ENCODE measurements at regions not wholly inside any gene's neighbourhood (a gene's known extent, or its start where the extent isn't known, plus 50 kb on each side); places are given as distances from the start of the nearest gene placed in this dataset.
"Not testable (repeated sequence)": the region's sequence is repeated elsewhere in the genome, so short reads cannot be mapped to it uniquely, and the experiment has no call there.

DNA sequence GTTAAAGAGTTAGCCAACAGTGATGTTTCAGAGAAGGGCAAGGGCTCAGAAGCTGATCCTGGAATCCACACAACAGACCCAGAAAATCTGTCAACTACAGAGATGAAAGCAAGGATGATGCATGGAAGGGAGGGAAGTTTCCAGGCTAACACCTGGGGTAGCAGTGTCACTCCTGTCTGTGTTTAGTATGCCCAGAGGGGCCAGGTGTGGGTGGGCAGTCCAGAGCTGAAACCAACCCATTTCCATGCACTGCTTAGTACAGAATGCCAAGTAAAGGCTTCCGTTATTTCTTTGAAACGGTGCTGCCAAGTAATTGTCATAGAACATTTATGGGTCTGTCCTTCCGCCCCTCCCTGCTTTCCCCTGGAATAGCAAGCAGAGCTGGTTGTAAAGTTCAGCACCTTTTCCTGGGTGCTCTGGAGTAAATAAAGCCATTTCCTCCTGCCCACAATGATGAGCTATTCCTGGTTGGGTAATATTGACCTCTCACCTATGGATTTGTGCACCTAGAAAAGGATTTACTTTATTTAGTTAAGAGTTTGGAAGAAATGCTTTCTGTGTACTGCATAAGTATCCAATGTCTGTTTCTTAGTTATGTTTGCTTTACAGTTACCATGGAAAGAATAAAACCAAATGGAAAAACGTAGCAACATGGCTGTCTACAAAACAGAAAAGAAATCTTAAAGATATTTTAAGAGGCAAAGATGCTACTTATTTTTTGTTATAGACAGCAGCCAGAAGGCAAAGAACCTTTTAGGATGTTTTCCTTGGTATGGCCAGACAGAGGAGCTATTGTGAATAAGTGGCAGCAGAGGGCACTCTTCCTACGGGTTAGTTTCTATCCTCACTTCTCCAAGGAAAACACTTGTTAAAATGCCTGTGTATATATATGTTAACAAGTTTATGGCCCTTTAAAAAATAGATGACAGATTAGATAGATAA lies 71.7 kb downstream of the PRR15 start:
- POLR2A ChIA-PET; H3K9me3 Mint-ChIP-seq; H3K27me3 Mint-ChIP-seq (ENCODE audit: low read depth); H3K27ac Mint-ChIP-seq; H3K4me3 Mint-ChIP-seq; H3K4me1 Mint-ChIP-seq; DNase-seq (ENCODE audit: low spot score); H3K36me3 Mint-ChIP-seq: not testable (repeated sequence)
- CTCF ChIA-PET = interaction anchor here (0.7 to 3.0 kb wide), 12 partner anchors 12 to 286 kb away, joined by 3 to 14 read pairs (median 4); no protein-coding TSS in a partner anchor
- TF ChIP-seq, protein P1, sequence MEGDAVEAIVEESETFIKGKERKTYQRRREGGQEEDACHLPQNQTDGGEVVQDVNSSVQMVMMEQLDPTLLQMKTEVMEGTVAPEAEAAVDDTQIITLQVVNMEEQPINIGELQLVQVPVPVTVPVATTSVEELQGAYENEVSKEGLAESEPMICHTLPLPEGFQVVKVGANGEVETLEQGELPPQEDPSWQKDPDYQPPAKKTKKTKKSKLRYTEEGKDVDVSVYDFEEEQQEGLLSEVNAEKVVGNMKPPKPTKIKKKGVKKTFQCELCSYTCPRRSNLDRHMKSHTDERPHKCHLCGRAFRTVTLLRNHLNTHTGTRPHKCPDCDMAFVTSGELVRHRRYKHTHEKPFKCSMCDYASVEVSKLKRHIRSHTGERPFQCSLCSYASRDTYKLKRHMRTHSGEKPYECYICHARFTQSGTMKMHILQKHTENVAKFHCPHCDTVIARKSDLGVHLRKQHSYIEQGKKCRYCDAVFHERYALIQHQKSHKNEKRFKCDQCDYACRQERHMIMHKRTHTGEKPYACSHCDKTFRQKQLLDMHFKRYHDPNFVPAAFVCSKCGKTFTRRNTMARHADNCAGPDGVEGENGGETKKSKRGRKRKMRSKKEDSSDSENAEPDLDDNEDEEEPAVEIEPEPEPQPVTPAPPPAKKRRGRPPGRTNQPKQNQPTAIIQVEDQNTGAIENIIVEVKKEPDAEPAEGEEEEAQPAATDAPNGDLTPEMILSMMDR (IDR thresholded peaks at IDR 0.05) = 0 out of 2 replicates have a peak, but pooled peaks have one; percentile 14
- ATAC-seq = peak; percentile 65

DNA sequence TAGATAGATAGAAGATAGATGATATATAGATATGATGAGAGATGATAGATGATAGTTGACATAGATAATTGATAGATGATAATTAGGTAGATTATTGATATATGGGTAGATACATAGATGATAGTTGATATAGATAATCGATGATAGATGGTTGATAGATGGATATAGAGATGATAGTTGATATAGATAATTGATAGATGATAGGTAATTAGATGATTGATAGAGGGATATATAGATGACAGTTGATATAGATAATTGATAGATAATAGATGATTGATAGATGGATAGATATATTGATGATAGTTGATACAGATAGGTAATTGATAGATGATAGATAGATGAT lies 72.3 kb downstream of the PRR15 start:
- no peak for ATAC-seq
- Mint-ChIP-seq H3K27ac (no peak overlapping the region), H3K4me1 (peaks cover 10% of the 10 kb centered on the region), H3K36me3 (no peaks in the 10 kb centered on the region), H3K9me3 (no peaks in the 10 kb centered on the region), H3K4me3 (no peak overlapping the region), H3K27me3 (ENCODE audit: low read depth) (no peaks in the 10 kb centered on the region)
- ChIA-PET CTCF (interaction anchor here (0.7 to 3.0 kb wide), 11 partner anchors 11 to 285 kb away, joined by 3 to 14 read pairs (median 4); no protein-coding TSS in a partner anchor), POLR2A (no interaction called here)
- TF ChIP-seq ZNF671 (CRISPR knock-in tag; IDR thresholded peaks at IDR 0.05) = no peak
- no peak for TF ChIP-seq OVOL2 (CRISPR knock-in tag; IDR thresholded peaks at IDR 0.05; ENCODE audit: borderline replicate concordance)
- no peak for TF ChIP-seq MXD4 (CRISPR knock-in tag; IDR thresholded peaks at IDR 0.05; ENCODE audit: borderline replicate concordance)
- no peak for TF ChIP-seq IRF2 (CRISPR knock-in tag; IDR thresholded peaks at IDR 0.05; ENCODE audit: borderline replicate concordance, low read depth)
- TF ChIP-seq ZNF416 (CRISPR knock-in tag; IDR thresholded peaks at IDR 0.05) = no peak
- TF ChIP-seq, protein P2, sequence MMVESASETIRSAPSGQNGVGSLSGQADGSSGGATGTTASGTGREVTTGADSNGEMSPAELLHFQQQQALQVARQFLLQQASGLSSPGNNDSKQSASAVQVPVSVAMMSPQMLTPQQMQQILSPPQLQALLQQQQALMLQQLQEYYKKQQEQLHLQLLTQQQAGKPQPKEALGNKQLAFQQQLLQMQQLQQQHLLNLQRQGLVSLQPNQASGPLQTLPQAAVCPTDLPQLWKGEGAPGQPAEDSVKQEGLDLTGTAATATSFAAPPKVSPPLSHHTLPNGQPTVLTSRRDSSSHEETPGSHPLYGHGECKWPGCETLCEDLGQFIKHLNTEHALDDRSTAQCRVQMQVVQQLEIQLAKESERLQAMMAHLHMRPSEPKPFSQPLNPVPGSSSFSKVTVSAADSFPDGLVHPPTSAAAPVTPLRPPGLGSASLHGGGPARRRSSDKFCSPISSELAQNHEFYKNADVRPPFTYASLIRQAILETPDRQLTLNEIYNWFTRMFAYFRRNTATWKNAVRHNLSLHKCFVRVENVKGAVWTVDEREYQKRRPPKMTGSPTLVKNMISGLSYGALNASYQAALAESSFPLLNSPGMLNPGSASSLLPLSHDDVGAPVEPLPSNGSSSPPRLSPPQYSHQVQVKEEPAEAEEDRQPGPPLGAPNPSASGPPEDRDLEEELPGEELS (CRISPR knock-in tag; IDR thresholded peaks at IDR 0.05) = no peak
- TF ChIP-seq EMX1 (CRISPR knock-in tag; IDR thresholded peaks at IDR 0.05) = no peak
- TF ChIP-seq, protein P3, sequence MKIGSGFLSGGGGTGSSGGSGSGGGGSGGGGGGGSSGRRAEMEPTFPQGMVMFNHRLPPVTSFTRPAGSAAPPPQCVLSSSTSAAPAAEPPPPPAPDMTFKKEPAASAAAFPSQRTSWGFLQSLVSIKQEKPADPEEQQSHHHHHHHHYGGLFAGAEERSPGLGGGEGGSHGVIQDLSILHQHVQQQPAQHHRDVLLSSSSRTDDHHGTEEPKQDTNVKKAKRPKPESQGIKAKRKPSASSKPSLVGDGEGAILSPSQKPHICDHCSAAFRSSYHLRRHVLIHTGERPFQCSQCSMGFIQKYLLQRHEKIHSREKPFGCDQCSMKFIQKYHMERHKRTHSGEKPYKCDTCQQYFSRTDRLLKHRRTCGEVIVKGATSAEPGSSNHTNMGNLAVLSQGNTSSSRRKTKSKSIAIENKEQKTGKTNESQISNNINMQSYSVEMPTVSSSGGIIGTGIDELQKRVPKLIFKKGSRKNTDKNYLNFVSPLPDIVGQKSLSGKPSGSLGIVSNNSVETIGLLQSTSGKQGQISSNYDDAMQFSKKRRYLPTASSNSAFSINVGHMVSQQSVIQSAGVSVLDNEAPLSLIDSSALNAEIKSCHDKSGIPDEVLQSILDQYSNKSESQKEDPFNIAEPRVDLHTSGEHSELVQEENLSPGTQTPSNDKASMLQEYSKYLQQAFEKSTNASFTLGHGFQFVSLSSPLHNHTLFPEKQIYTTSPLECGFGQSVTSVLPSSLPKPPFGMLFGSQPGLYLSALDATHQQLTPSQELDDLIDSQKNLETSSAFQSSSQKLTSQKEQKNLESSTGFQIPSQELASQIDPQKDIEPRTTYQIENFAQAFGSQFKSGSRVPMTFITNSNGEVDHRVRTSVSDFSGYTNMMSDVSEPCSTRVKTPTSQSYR (CRISPR knock-in tag; IDR thresholded peaks at IDR 0.05) = no peak
- TF ChIP-seq, protein P4, sequence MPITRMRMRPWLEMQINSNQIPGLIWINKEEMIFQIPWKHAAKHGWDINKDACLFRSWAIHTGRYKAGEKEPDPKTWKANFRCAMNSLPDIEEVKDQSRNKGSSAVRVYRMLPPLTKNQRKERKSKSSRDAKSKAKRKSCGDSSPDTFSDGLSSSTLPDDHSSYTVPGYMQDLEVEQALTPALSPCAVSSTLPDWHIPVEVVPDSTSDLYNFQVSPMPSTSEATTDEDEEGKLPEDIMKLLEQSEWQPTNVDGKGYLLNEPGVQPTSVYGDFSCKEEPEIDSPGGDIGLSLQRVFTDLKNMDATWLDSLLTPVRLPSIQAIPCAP (CRISPR knock-in tag; IDR thresholded peaks at IDR 0.05) = no peak
- DNase-seq (ENCODE audit: low spot score) = no peak

DNA sequence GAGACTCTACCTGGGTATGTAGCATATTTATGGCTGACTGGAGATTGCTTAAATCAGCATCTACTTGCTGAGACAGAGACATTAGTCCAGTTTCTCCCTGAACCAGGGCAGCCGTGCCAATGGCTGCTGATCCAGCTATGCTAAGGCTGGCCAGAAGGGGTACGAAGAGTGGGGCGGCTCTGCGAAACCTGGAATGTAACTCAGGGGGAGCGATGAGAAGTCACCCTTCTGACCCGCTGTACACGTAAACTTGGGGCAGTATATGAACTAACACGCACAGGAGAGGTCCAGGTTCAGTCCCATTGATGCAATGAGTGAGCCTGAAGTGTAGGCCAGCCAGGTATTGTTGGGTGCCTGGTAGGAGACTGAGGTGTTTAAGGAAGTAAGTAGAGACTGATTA lies 73.7 kb downstream of the PRR15 start:
- no peaks in the 10 kb centered on the region for H3K27me3 Mint-ChIP-seq (ENCODE audit: low read depth)
- ATAC-seq (no peak), DNase-seq (ENCODE audit: low spot score) (no peak)
- peaks cover 10% of the 10 kb centered on the region for H3K4me1 Mint-ChIP-seq
- ChIA-PET POLR2A (no interaction called here), CTCF (interaction anchor here (1.0 to 3.0 kb wide), 3 partner anchors 17 to 110 kb away, joined by 3 to 14 read pairs (median 9); no protein-coding TSS in a partner anchor)
- TF ChIP-seq SMAD4 (CRISPR knock-in tag; IDR thresholded peaks at IDR 0.05) (no peak), ZNF138 (CRISPR knock-in tag; conservative IDR thresholded peaks at IDR 0.05) (no peak), ZNF317 (CRISPR knock-in tag; IDR thresholded peaks at IDR 0.05; ENCODE audit: borderline replicate concordance, low read depth) (no peak), MYBL2 (CRISPR knock-in tag; IDR thresholded peaks at IDR 0.05) (no peak), NR3C1 (CRISPR knock-in tag; conservative IDR thresholded peaks at IDR 0.05; ENCODE audit: low read depth) (no peak)
- TF ChIP-seq, protein P5, sequence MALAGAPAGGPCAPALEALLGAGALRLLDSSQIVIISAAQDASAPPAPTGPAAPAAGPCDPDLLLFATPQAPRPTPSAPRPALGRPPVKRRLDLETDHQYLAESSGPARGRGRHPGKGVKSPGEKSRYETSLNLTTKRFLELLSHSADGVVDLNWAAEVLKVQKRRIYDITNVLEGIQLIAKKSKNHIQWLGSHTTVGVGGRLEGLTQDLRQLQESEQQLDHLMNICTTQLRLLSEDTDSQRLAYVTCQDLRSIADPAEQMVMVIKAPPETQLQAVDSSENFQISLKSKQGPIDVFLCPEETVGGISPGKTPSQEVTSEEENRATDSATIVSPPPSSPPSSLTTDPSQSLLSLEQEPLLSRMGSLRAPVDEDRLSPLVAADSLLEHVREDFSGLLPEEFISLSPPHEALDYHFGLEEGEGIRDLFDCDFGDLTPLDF (CRISPR knock-in tag; IDR thresholded peaks at IDR 0.05) = no peak
- TF ChIP-seq, protein P1 (IDR thresholded peaks at IDR 0.05) = no peak
- TF ChIP-seq, protein P6, sequence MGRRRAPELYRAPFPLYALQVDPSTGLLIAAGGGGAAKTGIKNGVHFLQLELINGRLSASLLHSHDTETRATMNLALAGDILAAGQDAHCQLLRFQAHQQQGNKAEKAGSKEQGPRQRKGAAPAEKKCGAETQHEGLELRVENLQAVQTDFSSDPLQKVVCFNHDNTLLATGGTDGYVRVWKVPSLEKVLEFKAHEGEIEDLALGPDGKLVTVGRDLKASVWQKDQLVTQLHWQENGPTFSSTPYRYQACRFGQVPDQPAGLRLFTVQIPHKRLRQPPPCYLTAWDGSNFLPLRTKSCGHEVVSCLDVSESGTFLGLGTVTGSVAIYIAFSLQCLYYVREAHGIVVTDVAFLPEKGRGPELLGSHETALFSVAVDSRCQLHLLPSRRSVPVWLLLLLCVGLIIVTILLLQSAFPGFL (CRISPR knock-in tag; IDR thresholded peaks at IDR 0.05; ENCODE audit: borderline replicate concordance) = no peak
- H3K4me3 Mint-ChIP-seq = no peak overlapping the region
- H3K27ac Mint-ChIP-seq = no peak overlapping the region
- H3K9me3 Mint-ChIP-seq = no peaks in the 10 kb centered on the region
- H3K36me3 Mint-ChIP-seq = no peaks in the 10 kb centered on the region
